Lower leg skin (tissue), 3 donors: ENCODE measurements at regions not wholly inside any gene's neighbourhood (a gene's known extent, or its start where the extent isn't known, plus 50 kb on each side); places are given as distances from the start of the nearest gene placed in this dataset.
"Not testable (repeated sequence)": the region's sequence is repeated elsewhere in the genome, so short reads cannot be mapped to it uniquely, and the experiment has no call there.

Experiments
- POLR2A ChIP-seq, 2 donors: fragments of 450-650 bp; IDR thresholded peaks; one replicate each; pipeline ENCODE4 v1.6.1; 2016 to 2017; ENCODE audit warnings: antibody characterized with exemption in 2 of 2, mild to moderate bottlenecking in 1 of 2, moderate library complexity in 1 of 2
- TF ChIP-seq, protein P1 (sequence below), 3 donors: fragments of 450-650 bp; IDR thresholded peaks; one replicate each; pipeline ENCODE4 v1.5.1; 2016; ENCODE audit warnings: antibody characterized with exemption in 3 of 3, mild to moderate bottlenecking in 3 of 3, moderate library complexity in 2 of 3

GRCh38 chr13:81226830-81227229 is 885.9 kb upstream of the SPRY2 start:
- TF ChIP-seq POLR2A (IDR thresholded peaks at IDR 0.05): not testable (repeated sequence)
- TF ChIP-seq, protein P1, sequence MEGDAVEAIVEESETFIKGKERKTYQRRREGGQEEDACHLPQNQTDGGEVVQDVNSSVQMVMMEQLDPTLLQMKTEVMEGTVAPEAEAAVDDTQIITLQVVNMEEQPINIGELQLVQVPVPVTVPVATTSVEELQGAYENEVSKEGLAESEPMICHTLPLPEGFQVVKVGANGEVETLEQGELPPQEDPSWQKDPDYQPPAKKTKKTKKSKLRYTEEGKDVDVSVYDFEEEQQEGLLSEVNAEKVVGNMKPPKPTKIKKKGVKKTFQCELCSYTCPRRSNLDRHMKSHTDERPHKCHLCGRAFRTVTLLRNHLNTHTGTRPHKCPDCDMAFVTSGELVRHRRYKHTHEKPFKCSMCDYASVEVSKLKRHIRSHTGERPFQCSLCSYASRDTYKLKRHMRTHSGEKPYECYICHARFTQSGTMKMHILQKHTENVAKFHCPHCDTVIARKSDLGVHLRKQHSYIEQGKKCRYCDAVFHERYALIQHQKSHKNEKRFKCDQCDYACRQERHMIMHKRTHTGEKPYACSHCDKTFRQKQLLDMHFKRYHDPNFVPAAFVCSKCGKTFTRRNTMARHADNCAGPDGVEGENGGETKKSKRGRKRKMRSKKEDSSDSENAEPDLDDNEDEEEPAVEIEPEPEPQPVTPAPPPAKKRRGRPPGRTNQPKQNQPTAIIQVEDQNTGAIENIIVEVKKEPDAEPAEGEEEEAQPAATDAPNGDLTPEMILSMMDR (IDR thresholded peaks at IDR 0.05): not testable (repeated sequence)
